ENCODE measurements at regions not wholly inside any gene's neighbourhood (a gene's known extent, or its start where the extent isn't known, plus 50 kb on each side); places are given as distances from the start of the nearest gene placed in this dataset.

GRCh38 chr7:20506175-20506574 lies 109.3 kb upstream of the ABCB5 start:
- no peaks in the 10 kb centered on the region for H3K4me1 ChIP-seq (replicated peaks in 1 of 2; ENCODE audit: control insufficient read depth in 2 of 2, insufficient read depth in 2 of 2, low read length in 2 of 2)
- BruUV-seq (replicated peaks): no TSS peak
- FAIRE-seq (no peak), ATAC-seq (no peak), DNase-seq (ENCODE audit: extremely low read depth in 1 of 4, low spot score in 3 of 4) (no peak)
- in situ Hi-C loops (cut with MboI) (no loop called here), intact Hi-C loops (cut with micrococcal nuclease) (no loop called here)
- no peak overlapping the region for H3K9ac ChIP-seq (ENCODE audit: insufficient read depth in 1 of 2, low read depth in 2 of 2, low read length in 2 of 2)
- ChIA-PET POLR2A (no interaction called here), CTCF (ENCODE audit: low intra/inter-chr PET ratio) (no interaction called here)
- 0% methylated on average over 2 of the region's 2 CpGs for WGBS (ENCODE audit: insufficient coverage, low coverage, missing lambda C conversion rate)
- no peaks in the 10 kb centered on the region for H3K9me1 ChIP-seq (ENCODE audit: control insufficient read depth, insufficient read depth, low read length)
- H3K36me3 ChIP-seq (ENCODE audit: control insufficient read depth, insufficient read depth, low read length): no peaks in the 10 kb centered on the region
- no peak overlapping the region for H2AFZ ChIP-seq (ENCODE audit: low read depth, low read length)
- H3K27me3 ChIP-seq (ENCODE audit: control insufficient read depth in 2 of 2, insufficient read depth in 2 of 2, low read length in 2 of 2): no peaks in the 10 kb centered on the region
- TF ChIP-seq TCF15 (CRISPR knock-in tag; IDR thresholded peaks at IDR 0.05): no peak
- no peak for TF ChIP-seq DEAF1 (CRISPR knock-in tag; IDR thresholded peaks at IDR 0.05)
- no peak for TF ChIP-seq ETV1 (tag; conservative IDR thresholded peaks at IDR 0.05; ENCODE audit: low read depth)
- TF ChIP-seq SMAD3 (CRISPR knock-in tag; conservative IDR thresholded peaks at IDR 0.05): no peak
- TF ChIP-seq SMAD1 (IDR thresholded peaks at IDR 0.05; ENCODE audit: low read depth, low read length, partially characterized antibody): no peak
- TF ChIP-seq MYNN (IDR thresholded peaks at IDR 0.05): no peak
- TF ChIP-seq MYNN (CRISPR knock-in tag; IDR thresholded peaks at IDR 0.05): no peak
- TF ChIP-seq LCOR (CRISPR knock-in tag; IDR thresholded peaks at IDR 0.05): no peak
- no peak for TF ChIP-seq HNRNPUL1 (IDR thresholded peaks at IDR 0.05; ENCODE audit: low read length)
- TF ChIP-seq XRCC3 (IDR thresholded peaks at IDR 0.05): no peak
- no peak for TF ChIP-seq PREB (CRISPR knock-in tag; IDR thresholded peaks at IDR 0.05)
- no peak for TF ChIP-seq MEIS2 (IDR thresholded peaks at IDR 0.05; ENCODE audit: partially characterized antibody)
- no peak overlapping the region for H3K4me2 ChIP-seq (ENCODE audit: insufficient read depth, low read length)
- H3K9me3 ChIP-seq (replicated peaks; ENCODE audit: control insufficient read depth, insufficient read depth, low read depth, low read length): no peaks in the 10 kb centered on the region
- no peaks in the 10 kb centered on the region for H3K79me2 ChIP-seq (ENCODE audit: control insufficient read depth, insufficient read depth, low read length)
- no peak overlapping the region for H3K27ac ChIP-seq (ENCODE audit: extremely low read depth, low read depth, low read length)
- no peaks in the 10 kb centered on the region for H4K20me1 ChIP-seq (replicated peaks; ENCODE audit: control insufficient read depth, insufficient read depth, low read length)
- H3K4me3 ChIP-seq: no peak overlapping the region
